Panc1 (cell line): ENCODE measurements at regions not wholly inside any gene's neighbourhood (a gene's known extent, or its start where the extent isn't known, plus 50 kb on each side); places are given as distances from the start of the nearest gene placed in this dataset.

Source experiments
- ATAC-seq: fragments of 200-7000 bp; cut with Tn5 transposase; 2 replicates; pipeline ENCODE4 v1.9.1; 2020; ENCODE audit warnings: mild to moderate bottlenecking, moderate library complexity
- BruUV-seq: library from RNA; stranded (reverse); fragments of 400-500 nt; replicated peaks from 2 replicates; lab custom pipeline; 2021; lab: Mats Ljungman, UMichigan
- CTCF ChIA-PET: fragments of 300-600 bp; sonication (Branson Sonifier 250); formaldehyde crosslinking; loops from one replicate; lab custom pipeline; 2022; ENCODE audit warnings: antibody characterized with exemption; lab: Charles Lee
- POLR2A ChIA-PET: fragments of 300-600 bp; sonication (Branson Sonifier 250); formaldehyde crosslinking; loops from one replicate; lab custom pipeline; 2022; ENCODE audit warnings: antibody characterized with exemption; lab: Charles Lee
- DNase-seq: peaks from one replicate; pipeline ENCODE4 v3.0.0-alpha.2; 2010; ENCODE audit warnings: low read depth, low spot score
- H3K27ac ChIP-seq: 2 replicates; pipeline ENCODE4 v1.5.1; 2011; ENCODE audit warnings: mild to moderate bottlenecking, low read length, inconsistent platforms
- H3K27me3 ChIP-seq: fragments of 200-500 bp; sonication (Bioruptor generic); 2 replicates; pipeline ENCODE4 v1.6.0; 2014; ENCODE audit warnings: low read length, inconsistent platforms; ENCODE audit not compliant: control insufficient read depth, insufficient read depth
- H3K36me3 ChIP-seq: fragments of 200-500 bp; sonication (Bioruptor generic); 2 replicates; pipeline ENCODE4 v1.5.1; 2014; ENCODE audit warnings: inconsistent platforms, mild to moderate bottlenecking, low read length, moderate library complexity; ENCODE audit not compliant: control insufficient read depth, insufficient read depth
- H3K4me1 ChIP-seq: 2 replicates; pipeline ENCODE4 v1.5.1; 2011; ENCODE audit warnings: inconsistent platforms, mild to moderate bottlenecking, low read length, moderate library complexity; ENCODE audit not compliant: control insufficient read depth, insufficient read depth
- H3K4me3 ChIP-seq, 2 experiments: 2 replicates each; pipeline ENCODE4 v1.5.1; 2011 to 2012; ENCODE audit warnings: low read depth in 2 of 2, low read length in 2 of 2, mild to moderate bottlenecking in 2 of 2, inconsistent platforms in 1 of 2, moderate library complexity in 1 of 2
- H3K9me3 ChIP-seq: fragments of 200-500 bp; sonication (Bioruptor generic); 2 replicates; pipeline ENCODE4 v1.5.1; 2014; ENCODE audit warnings: low read depth, mild to moderate bottlenecking, inconsistent platforms, low read length, moderate library complexity; ENCODE audit not compliant: control insufficient read depth, insufficient read depth
- CTCF ChIP-seq: fragments of 450-650 bp; IDR thresholded peaks from 2 replicates; pipeline ENCODE4 v1.5.1; 2017; ENCODE audit warnings: mild to moderate bottlenecking
- POLR2AphosphoS5 ChIP-seq: IDR thresholded peaks from 2 replicates; pipeline ENCODE4 v1.6.1; 2012; ENCODE audit warnings: mild to moderate bottlenecking, low read depth, low read length, moderate library complexity
- SIN3A ChIP-seq: IDR thresholded peaks from 2 replicates; pipeline ENCODE4 v1.6.1; 2012; ENCODE audit warnings: low read depth, mild to moderate bottlenecking, low read length, moderate library complexity, borderline replicate concordance; ENCODE audit not compliant: insufficient read depth
- TCF7L2 ChIP-seq: IDR thresholded peaks from 2 replicates; pipeline ENCODE4 v1.6.1; 2011; ENCODE audit warnings: mild to moderate bottlenecking, low read depth, low read length, inconsistent platforms
- in situ Hi-C: cut with HindIII; loops from 2 replicates; pipeline ENCODE4 v1.10.0; 2016; ENCODE audit warnings: low sequenced_read_pairs, low pct_unique_long_range_greater_than_20kb
- intact Hi-C: fragments of 100-400 bp; cut with micrococcal nuclease; formaldehyde crosslinking; loops from one replicate; pipeline ENCODE4 v1.10.0; 2022; ENCODE audit not compliant: unreplicated experiment
- TF ChIP-seq, protein P1 (sequence below), 2 experiments: IDR thresholded peaks; 2 replicates each; pipeline ENCODE4 v1.6.1; 2011 to 2012; ENCODE audit warnings: low read depth in 2 of 2, control low read depth in 1 of 2, low read length in 1 of 2, mild to moderate bottlenecking in 1 of 2, moderate library complexity in 1 of 2; ENCODE audit not compliant: insufficient read depth in 1 of 2

GRCh38 chr3:22373182-22373581 lies 622.2 kb upstream of the ZNF385D start:
- TF ChIP-seq SIN3A, result no peak
- TF ChIP-seq CTCF, result no peak
- TF ChIP-seq POLR2AphosphoS5, result no peak
- TF ChIP-seq, protein P1, sequence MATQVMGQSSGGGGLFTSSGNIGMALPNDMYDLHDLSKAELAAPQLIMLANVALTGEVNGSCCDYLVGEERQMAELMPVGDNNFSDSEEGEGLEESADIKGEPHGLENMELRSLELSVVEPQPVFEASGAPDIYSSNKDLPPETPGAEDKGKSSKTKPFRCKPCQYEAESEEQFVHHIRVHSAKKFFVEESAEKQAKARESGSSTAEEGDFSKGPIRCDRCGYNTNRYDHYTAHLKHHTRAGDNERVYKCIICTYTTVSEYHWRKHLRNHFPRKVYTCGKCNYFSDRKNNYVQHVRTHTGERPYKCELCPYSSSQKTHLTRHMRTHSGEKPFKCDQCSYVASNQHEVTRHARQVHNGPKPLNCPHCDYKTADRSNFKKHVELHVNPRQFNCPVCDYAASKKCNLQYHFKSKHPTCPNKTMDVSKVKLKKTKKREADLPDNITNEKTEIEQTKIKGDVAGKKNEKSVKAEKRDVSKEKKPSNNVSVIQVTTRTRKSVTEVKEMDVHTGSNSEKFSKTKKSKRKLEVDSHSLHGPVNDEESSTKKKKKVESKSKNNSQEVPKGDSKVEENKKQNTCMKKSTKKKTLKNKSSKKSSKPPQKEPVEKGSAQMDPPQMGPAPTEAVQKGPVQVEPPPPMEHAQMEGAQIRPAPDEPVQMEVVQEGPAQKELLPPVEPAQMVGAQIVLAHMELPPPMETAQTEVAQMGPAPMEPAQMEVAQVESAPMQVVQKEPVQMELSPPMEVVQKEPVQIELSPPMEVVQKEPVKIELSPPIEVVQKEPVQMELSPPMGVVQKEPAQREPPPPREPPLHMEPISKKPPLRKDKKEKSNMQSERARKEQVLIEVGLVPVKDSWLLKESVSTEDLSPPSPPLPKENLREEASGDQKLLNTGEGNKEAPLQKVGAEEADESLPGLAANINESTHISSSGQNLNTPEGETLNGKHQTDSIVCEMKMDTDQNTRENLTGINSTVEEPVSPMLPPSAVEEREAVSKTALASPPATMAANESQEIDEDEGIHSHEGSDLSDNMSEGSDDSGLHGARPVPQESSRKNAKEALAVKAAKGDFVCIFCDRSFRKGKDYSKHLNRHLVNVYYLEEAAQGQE (IDR thresholded peaks at IDR 0.05; ENCODE audit: insufficient read depth in 1 of 2, low read depth in 2 of 2, low read length in 1 of 2), result no peak
- no peak for TF ChIP-seq TCF7L2
- CTCF ChIA-PET, result no interaction called here
- ATAC-seq, result no peak
- no TSS peak for BruUV-seq
- intact Hi-C loops (no loop called here), in situ Hi-C loops (no loop called here)
- Histone ChIP-seq H3K36me3 (no peaks in the 10 kb centered on the region), H3K4me1 (no peaks in the 10 kb centered on the region), H3K27ac (no peak overlapping the region), H3K27me3 (no peaks in the 10 kb centered on the region), H3K4me3 (no peak overlapping the region), H3K9me3 (no peaks in the 10 kb centered on the region)
- no peak for DNase-seq
- POLR2A ChIA-PET, result no interaction called here

- TF ChIP-seq CTCF (no peak), SIN3A (no peak), POLR2AphosphoS5 (no peak), TCF7L2 (no peak)
- TF ChIP-seq, protein P1 (IDR thresholded peaks at IDR 0.05; ENCODE audit: insufficient read depth in 1 of 2, low read depth in 2 of 2, low read length in 1 of 2), result no peak
- ATAC-seq (no peak), DNase-seq (no peak)
- Histone ChIP-seq H3K27me3 (no peaks in the 10 kb centered on the region), H3K4me3 (no peak overlapping the region), H3K36me3 (no peaks in the 10 kb centered on the region), H3K27ac (no peak overlapping the region), H3K9me3 (no peaks in the 10 kb centered on the region), H3K4me1 (no peaks in the 10 kb centered on the region)
- intact Hi-C loops, result no loop called here
- ChIA-PET POLR2A (no interaction called here), CTCF (no interaction called here)
- in situ Hi-C loops, result no loop called here
- BruUV-seq, result no TSS peak
Measured at GRCh38 chr3:22373827-22374226, 622.8 kb upstream of the ZNF385D start.
